PC-3 (cell line): ENCODE measurements at regions not wholly inside any gene's neighbourhood (a gene's known extent, or its start where the extent isn't known, plus 50 kb on each side); places are given as distances from the start of the nearest gene placed in this dataset.

Experiments used
- EZH2 ChIP-seq: fragments of 300-600 bp; sonication (generic); IDR thresholded peaks from one replicate; pipeline ENCODE4 v1.6.1; 2017; ENCODE audit warnings: antibody characterized with exemption, mild to moderate bottlenecking, low read length; ENCODE audit not compliant: unreplicated experiment
- EZH2phosphoT487 ChIP-seq: fragments of 300-600 bp; sonication (generic); IDR thresholded peaks from 2 replicates; pipeline ENCODE4 v1.6.1; 2018; ENCODE audit warnings: mild to moderate bottlenecking, antibody characterized with exemption, low read length, borderline replicate concordance
- TF ChIP-seq, protein P1 (sequence below): fragments of 300-600 bp; sonication (generic); conservative IDR thresholded peaks from 2 replicates; pipeline ENCODE4 v1.5.1; 2017; ENCODE audit warnings: antibody characterized with exemption, low read depth, mild to moderate bottlenecking, low read length

DNA sequence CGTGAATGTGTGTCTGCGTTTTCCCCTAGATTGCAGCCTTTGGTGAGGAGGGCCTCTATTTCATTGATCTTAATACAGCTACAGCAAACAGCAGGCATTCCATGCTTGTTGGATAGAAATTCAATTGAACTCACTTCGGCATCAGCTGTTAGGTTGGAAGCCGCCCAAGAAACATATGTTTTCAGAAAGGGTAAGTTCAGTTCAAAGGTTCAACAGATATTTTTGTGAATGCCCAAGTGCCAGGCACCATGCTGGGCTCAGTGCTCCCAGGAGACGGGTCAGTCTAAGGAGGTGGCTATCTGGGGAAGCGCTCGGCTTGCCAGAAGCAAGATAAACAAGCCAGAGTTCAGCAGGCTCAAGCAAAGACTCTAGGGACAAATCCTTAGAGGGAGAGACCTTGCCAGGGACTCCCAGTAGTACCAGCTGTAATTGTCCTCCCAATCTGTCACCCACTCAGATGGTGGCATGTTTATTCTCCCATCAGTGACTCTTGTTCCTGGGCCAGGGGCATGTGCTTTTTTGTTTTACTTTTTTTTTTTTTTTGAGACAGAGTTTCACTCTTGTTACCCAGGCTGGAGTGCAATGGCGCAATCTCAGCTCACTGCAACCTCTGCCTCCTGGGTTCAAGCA is 64.5 kb upstream of the LARGE1 start:
- TF ChIP-seq, protein P1, sequence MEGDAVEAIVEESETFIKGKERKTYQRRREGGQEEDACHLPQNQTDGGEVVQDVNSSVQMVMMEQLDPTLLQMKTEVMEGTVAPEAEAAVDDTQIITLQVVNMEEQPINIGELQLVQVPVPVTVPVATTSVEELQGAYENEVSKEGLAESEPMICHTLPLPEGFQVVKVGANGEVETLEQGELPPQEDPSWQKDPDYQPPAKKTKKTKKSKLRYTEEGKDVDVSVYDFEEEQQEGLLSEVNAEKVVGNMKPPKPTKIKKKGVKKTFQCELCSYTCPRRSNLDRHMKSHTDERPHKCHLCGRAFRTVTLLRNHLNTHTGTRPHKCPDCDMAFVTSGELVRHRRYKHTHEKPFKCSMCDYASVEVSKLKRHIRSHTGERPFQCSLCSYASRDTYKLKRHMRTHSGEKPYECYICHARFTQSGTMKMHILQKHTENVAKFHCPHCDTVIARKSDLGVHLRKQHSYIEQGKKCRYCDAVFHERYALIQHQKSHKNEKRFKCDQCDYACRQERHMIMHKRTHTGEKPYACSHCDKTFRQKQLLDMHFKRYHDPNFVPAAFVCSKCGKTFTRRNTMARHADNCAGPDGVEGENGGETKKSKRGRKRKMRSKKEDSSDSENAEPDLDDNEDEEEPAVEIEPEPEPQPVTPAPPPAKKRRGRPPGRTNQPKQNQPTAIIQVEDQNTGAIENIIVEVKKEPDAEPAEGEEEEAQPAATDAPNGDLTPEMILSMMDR = no peak
- TF ChIP-seq EZH2phosphoT487 (no peak), EZH2 (no peak)
